ENCODE measurements at regions not wholly inside any gene's neighbourhood (a gene's known extent, or its start where the extent isn't known, plus 50 kb on each side); places are given as distances from the start of the nearest gene placed in this dataset.

- DNase-seq, result no peak
Measured at GRCh38 chr12:87317302-87317701, 711.9 kb downstream of the C12orf50 start.

- no peak for DNase-seq
Measured at GRCh38 chr12:87311206-87311605, 718.0 kb downstream of the C12orf50 start.

GRCh38 chr12:87310126-87310525 lies 719.1 kb downstream of the C12orf50 start:
- no peak for DNase-seq

GRCh38 chr12:87305481-87305880 lies 723.7 kb downstream of the C12orf50 start:
- no peak for DNase-seq

GRCh38 chr12:87304406-87304805 lies 724.8 kb downstream of the C12orf50 start:
- no peak for DNase-seq

- no peak for DNase-seq
Measured at GRCh38 chr12:87303396-87304012, 725.7 kb downstream of the C12orf50 start.

- no peak for DNase-seq
Measured at GRCh38 chr12:87302126-87302745, 727.0 kb downstream of the C12orf50 start.

GRCh38 chr12:87290505-87290904 lies 738.7 kb downstream of the C12orf50 start:
- no peak for DNase-seq

GRCh38 chr12:87283886-87284285 lies 745.3 kb downstream of the C12orf50 start:
- DNase-seq, result no peak

GRCh38 chr12:87283111-87283510 lies 746.1 kb downstream of the C12orf50 start:
- DNase-seq, result no peak

- no peak for DNase-seq
Measured at GRCh38 chr12:87280893-87281292, 748.3 kb downstream of the C12orf50 start.

GRCh38 chr12:87280356-87280755 lies 748.8 kb downstream of the C12orf50 start:
- no peak for DNase-seq

GRCh38 chr12:87274594-87275245 lies 754.5 kb downstream of the C12orf50 start:
- DNase-seq, result no peak

GRCh38 chr12:87272851-87273250 lies 756.4 kb downstream of the C12orf50 start:
- no peak for DNase-seq

- DNase-seq, result no peak
Measured at GRCh38 chr12:87270919-87271318, 758.3 kb downstream of the C12orf50 start.

- DNase-seq, result no peak
Measured at GRCh38 chr12:87266305-87266704, 762.9 kb downstream of the C12orf50 start.

GRCh38 chr12:87259391-87259790 lies 769.8 kb downstream of the C12orf50 start:
- no peak for DNase-seq

GRCh38 chr12:87254381-87255030 lies 774.7 kb downstream of the C12orf50 start:
- DNase-seq, result no peak

- DNase-seq, result no peak
Measured at GRCh38 chr12:87253157-87253556, 776.0 kb downstream of the C12orf50 start.

GRCh38 chr12:87246726-87247125 lies 782.5 kb downstream of the C12orf50 start:
- no peak for DNase-seq

GRCh38 chr12:87238466-87238865 lies 790.7 kb downstream of the C12orf50 start:
- no peak for DNase-seq

GRCh38 chr12:87234898-87235297 lies 794.3 kb downstream of the C12orf50 start:
- DNase-seq, result no peak

GRCh38 chr12:87233671-87234070 lies 795.5 kb downstream of the C12orf50 start:
- no peak for DNase-seq

- DNase-seq, result no peak
Measured at GRCh38 chr12:87231818-87232217, 797.4 kb downstream of the C12orf50 start.

Measured in NCI-H2171 (cell line).